Cardiac septum (tissue), 1 donor: ENCODE measurements at regions not wholly inside any gene's neighbourhood (a gene's known extent, or its start where the extent isn't known, plus 50 kb on each side); places are given as distances from the start of the nearest gene placed in this dataset.
"Not testable (repeated sequence)": the region's sequence is repeated elsewhere in the genome, so short reads cannot be mapped to it uniquely, and the experiment has no call there.

Experiments
- DNase-seq: peaks from one replicate; pipeline ENCODE4 v3.0.0-alpha.2; 2020; ENCODE audit warnings: low spot score
- intact Hi-C: fragments of 100-400 bp; cut with DNase I; formaldehyde crosslinking; loops from one replicate; pipeline ENCODE4 v1.14.0; 2022
- donor health status: DM: no; HTN: no; CAD: no.

- no peak for DNase-seq
These were observed 206.0 kb downstream of the PCSK1 start for GRCh38 chr5:96226941-96227552.

DNA sequence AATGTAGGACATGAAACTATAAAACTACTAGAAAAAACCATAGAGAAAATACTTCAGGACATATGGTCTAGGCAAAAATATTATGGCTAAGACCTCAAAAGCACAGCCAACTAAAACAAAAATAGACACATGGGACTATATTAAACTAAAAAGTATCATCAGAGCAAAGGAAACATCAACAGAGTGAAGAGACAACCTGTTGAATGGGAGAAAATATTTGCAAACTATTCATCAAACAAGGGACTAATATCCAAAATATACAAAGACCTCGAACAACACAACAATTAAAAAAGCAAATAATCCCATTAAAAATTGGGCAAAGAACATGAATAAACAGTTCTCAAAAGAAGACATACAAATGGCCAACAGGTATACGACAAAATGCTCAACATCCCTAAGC is 210.9 kb downstream of the PCSK1 start:
- intact Hi-C loops, result no loop called here
- DNase-seq, result no peak

More at GRCh38 chr5:96226941-96227552, 206.0 kb downstream of the PCSK1 start:
- intact Hi-C loops, result no loop called here

GRCh38 chr5:96220610-96221390 is 212.2 kb downstream of the PCSK1 start:
- no peak for DNase-seq
- intact Hi-C loops, result no loop called here

- no peak for DNase-seq
- intact Hi-C loops, result no loop called here
These were observed 213.3 kb downstream of the PCSK1 start for GRCh38 chr5:96219580-96220281.

DNA sequence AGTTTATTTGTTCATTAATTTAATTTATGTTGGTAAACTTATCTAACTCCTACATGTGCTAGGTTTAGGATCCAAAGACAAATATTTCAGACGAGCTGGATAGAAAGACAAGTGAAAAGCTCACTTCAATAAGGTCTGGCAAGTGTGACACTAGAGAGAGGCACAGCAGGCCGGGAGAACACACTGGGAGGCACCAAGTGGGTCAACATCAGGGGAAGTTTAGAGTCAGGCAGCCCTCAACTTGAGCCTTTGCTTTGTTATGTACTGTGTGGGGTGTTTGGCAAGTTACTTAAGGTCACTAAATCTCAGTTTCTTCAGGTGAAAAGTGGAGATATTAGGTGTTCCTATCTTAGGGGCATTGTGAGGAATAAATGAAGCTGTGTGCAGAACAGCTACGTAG is 214.4 kb downstream of the PCSK1 start:
- no peak for DNase-seq
- intact Hi-C loops, result no loop called here

DNA sequence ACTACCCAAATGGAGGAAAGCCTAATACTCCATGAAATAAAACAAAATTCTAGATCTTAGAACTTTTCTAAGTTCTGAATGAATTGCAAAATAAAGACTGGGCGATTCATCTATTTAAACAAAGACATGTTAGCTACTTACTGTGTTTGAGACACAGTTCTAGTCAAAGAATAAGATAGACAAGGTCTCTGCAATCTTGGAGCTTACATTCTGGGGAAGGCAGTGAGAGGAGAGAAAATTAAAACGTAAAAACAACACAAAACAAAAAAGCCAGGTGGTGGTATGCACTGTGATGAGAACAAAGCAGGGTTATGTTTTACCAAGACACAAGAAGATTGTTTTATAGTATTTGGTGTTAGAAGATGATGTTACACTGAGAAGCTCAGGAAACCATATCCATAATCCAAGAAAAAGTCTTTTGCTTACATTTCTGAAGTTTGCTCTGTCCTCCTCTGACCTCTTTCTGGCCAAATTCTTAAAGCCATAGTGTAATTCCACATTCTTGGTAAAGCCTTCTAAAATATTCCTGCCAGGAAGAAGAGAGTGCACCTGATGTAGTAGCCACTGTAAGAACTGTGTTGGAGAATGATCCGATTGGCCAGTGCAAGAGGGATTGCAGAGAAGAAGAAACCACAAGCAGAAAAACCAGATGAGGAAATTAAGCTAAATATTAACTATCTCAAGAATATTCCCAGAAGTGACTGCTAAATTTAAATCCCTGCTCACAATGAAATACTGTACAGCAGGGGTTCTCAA is 218.4 kb downstream of the PCSK1 start:
- intact Hi-C loops, result no loop called here
- no peak for DNase-seq

- intact Hi-C loops, result no loop called here
- no peak for DNase-seq
These were observed 223.2 kb downstream of the PCSK1 start for GRCh38 chr5:96209829-96210228.

GRCh38 chr5:96207420-96207819 is 225.6 kb downstream of the PCSK1 start:
- intact Hi-C loops, result no loop called here
- no peak for DNase-seq

- intact Hi-C loops, result no loop called here
These were observed 229.3 kb downstream of the PCSK1 start for GRCh38 chr5:96203761-96204160.

GRCh38 chr5:96201503-96201902 is 231.5 kb downstream of the PCSK1 start:
- DNase-seq, result no peak
- intact Hi-C loops, result no loop called here

More at GRCh38 chr5:96203761-96204160, 229.3 kb downstream of the PCSK1 start:
- DNase-seq, result no peak

DNA sequence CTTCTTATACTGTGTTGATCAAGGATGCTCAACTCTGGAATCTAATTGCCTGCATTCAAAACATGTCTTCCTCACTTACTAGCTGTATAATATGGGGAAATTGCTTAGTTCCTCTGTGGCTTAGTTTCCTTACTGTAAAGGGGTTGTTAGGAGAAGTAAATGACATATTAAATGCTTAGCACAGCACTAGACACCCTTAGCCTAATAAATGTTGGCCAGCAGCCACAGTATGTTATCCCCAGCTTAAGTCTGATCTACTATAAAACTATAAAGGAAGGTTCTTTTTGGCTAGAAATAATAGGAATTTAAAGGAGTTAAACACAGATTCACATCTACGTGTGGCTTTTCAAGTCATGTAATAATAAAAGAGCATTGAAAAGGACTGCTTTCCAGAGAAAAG is 232.4 kb downstream of the PCSK1 start:
- intact Hi-C loops, result no loop called here
- DNase-seq, result no peak

GRCh38 chr5:96199713-96200183 is 233.3 kb downstream of the PCSK1 start:
- no peak for DNase-seq
- intact Hi-C loops, result no loop called here

DNA sequence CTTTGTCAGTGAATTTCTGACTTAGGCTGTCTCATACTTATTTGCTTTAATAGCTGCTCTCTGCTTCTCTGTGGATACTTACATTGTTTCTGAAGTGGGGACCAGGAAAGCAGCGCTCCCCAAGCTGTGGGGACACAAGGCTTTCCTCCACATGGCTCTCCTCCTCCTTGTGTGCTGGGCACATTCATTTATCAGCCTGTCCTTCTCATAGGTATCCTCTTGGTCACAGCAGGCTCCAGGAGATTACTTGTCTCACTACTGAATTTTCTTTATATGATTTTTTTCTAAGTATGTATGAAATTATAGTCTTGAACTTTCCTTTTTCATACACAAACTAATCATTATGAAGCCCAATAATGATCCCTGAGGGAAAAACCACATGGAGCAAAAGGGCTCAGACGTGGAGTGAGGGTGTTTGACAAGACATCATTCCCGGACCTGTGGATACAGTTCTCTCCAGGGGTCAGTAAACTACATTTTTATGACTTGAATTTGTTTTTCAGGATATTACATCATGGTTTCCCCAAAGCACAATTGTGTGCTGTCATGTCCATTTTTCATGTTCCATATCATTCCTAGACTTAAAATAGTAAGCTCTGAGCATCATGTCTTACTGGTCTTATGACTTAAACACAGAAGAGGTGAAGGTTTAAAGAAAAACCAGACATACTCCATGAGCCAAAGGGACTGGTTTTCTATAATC is 234.5 kb downstream of the PCSK1 start:
- intact Hi-C loops, result no loop called here
- no peak for DNase-seq

GRCh38 chr5:96197767-96198166 is 235.3 kb downstream of the PCSK1 start:
- intact Hi-C loops, DNase-seq: not testable (repeated sequence)

DNA sequence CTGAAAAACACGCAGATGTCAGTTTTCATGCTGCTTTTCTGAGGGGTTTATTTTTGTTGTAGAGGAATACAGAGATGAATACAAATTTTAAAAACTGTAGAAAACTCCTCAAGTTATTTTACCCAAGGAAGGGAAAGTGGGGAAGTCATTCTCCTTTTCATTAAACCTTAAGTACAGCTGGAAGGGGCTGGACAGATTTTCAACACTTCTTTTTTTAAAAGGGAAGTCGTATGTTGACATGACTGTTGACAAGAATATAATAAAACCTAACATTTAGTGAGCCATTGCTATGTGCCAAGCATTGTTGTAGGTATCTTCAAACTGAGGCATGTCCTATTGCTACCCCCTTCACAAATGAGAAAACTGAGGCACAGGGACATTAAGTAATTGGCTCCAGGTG is 235.7 kb upstream of the ELL2 start:
- DNase-seq, result no peak
- intact Hi-C loops, result no loop called here

GRCh38 chr5:96196890-96197289 is 235.2 kb upstream of the ELL2 start:
- intact Hi-C loops, result no loop called here
- DNase-seq, result no peak

DNA sequence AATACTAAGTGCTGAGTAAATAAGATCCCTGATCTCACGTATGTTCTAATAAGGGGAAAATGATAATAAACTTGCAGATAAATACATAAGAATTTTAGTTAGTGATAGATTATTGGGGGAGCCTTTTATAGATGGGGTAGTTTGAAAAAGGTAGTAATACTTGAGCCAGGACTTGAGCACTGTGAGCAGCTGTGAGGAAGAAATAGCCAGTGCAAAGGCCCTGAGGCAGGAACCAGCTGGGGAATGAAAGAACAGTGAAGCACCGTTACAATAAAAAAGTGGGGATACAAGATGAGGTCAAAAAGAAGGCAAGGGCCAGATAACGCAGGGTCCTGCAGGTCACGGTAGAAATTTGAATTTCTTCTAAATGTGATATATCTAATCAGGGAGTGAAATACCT is 234.8 kb upstream of the ELL2 start:
- intact Hi-C loops, result no loop called here
- DNase-seq, result no peak

DNA sequence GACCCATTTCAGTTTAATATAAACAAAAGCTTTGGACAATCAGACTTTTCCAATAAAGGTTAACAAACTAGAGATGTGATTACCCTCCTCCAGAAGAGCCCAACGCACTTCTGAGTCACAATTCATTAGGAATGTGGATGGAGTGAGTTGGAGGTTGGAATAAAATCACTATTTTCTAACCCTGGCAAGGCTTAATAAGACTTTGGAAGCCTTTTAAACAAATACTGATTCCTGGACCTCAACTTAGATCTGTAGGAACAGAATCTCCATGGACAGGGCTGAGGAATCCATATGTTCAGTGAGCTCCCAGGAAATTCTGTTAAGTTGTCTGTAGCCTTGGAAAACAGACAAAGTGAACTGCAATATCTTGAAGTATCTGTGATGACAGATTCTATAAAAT is 233.5 kb upstream of the ELL2 start:
- intact Hi-C loops, result no loop called here
- DNase-seq, result no peak

DNA sequence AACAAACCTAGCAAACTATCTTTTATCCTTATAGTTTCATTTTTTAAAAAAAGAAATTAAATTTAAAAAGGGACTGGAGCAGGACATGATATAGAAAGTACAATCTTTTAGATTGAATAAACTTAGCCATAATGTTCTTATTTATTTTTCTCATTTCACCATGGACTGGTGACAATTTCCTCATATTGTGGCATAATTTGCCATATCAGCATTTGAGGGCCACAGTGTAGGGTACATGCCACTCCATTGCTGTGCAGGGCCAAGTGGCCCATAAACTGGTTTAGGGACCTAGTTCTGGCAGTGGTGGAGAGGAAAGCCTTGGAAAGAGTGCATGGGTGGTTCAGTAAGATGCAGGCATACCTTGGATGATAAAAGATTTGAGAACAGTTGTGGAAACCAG is 232.9 kb upstream of the ELL2 start:
- DNase-seq, result no peak
- intact Hi-C loops, result no loop called here
